Urothelium cell line (cell line): ENCODE measurements at regions not wholly inside any gene's neighbourhood (a gene's known extent, or its start where the extent isn't known, plus 50 kb on each side); places are given as distances from the start of the nearest gene placed in this dataset.
"Not testable (repeated sequence)": the region's sequence is repeated elsewhere in the genome, so short reads cannot be mapped to it uniquely, and the experiment has no call there.

Source experiments
- DNase-seq: peaks from one replicate; pipeline ENCODE4 v3.0.0; 2011; ENCODE audit warnings: low spot score, mixed read lengths
- FAIRE-seq: peaks from 2 replicates; lab custom pipeline; 2011; peaks lifted over from hg19 to GRCh38; lab: Jason Lieb, UNC

- no peak for DNase-seq
- no peak for FAIRE-seq
Observed at GRCh38 chr13:33645591-33646554, 172.1 kb upstream of the RFC3 start.

GRCh38 chr13:33649212-33649878 lies 168.6 kb upstream of the RFC3 start:
- no peak for FAIRE-seq
- no peak for DNase-seq

- DNase-seq = no peak
- no peak for FAIRE-seq
Observed at GRCh38 chr13:33651766-33652165, 166.2 kb upstream of the RFC3 start.

GRCh38 chr13:33657274-33657673 lies 160.7 kb upstream of the RFC3 start:
- no peak for FAIRE-seq
- no peak for DNase-seq

GRCh38 chr13:33659466-33659865 lies 158.5 kb upstream of the RFC3 start:
- DNase-seq = no peak
- FAIRE-seq = no peak

GRCh38 chr13:33659894-33660293 lies 158.1 kb upstream of the RFC3 start:
- FAIRE-seq = no peak

GRCh38 chr13:33662392-33662791 lies 155.6 kb upstream of the RFC3 start:
- FAIRE-seq (no peak), DNase-seq (no peak)

More at GRCh38 chr13:33659894-33660293, 158.1 kb upstream of the RFC3 start:
- no peak for DNase-seq

GRCh38 chr13:33665626-33666175 lies 152.2 kb upstream of the RFC3 start:
- FAIRE-seq = no peak
- no peak for DNase-seq

- FAIRE-seq = no peak
- DNase-seq = no peak
Observed at GRCh38 chr13:33671560-33671959, 146.4 kb upstream of the RFC3 start.

- DNase-seq, FAIRE-seq: not testable (repeated sequence)
Observed at GRCh38 chr13:33672022-33672421, 145.9 kb upstream of the RFC3 start.

- DNase-seq (no peak), FAIRE-seq (no peak)
Observed at GRCh38 chr13:33676045-33676989, 141.6 kb upstream of the RFC3 start.

GRCh38 chr13:33677215-33677614 lies 140.7 kb upstream of the RFC3 start:
- no peak for FAIRE-seq
- no peak for DNase-seq

GRCh38 chr13:33678084-33678483 lies 139.9 kb upstream of the RFC3 start:
- DNase-seq = no peak
- FAIRE-seq = no peak

GRCh38 chr13:33678906-33679657 lies 138.9 kb upstream of the RFC3 start:
- DNase-seq (peak; percentile 63), FAIRE-seq (no peak)

GRCh38 chr13:33679658-33680012 lies 138.3 kb upstream of the RFC3 start:
- FAIRE-seq = no peak

GRCh38 chr13:33682020-33682564 lies 135.9 kb upstream of the RFC3 start:
- FAIRE-seq (no peak), DNase-seq (no peak)

More at GRCh38 chr13:33679658-33680012, 138.3 kb upstream of the RFC3 start:
- DNase-seq = no peak

GRCh38 chr13:33682646-33683045 lies 135.3 kb upstream of the RFC3 start:
- not testable (repeated sequence) for FAIRE-seq, DNase-seq

- FAIRE-seq = no peak
- DNase-seq = no peak
Observed at GRCh38 chr13:33683376-33683775, 134.6 kb upstream of the RFC3 start.

- DNase-seq (no peak), FAIRE-seq (no peak)
Observed at GRCh38 chr13:33684874-33685273, 133.1 kb upstream of the RFC3 start.
